ENCODE measurements at regions not wholly inside any gene's neighbourhood (a gene's known extent, or its start where the extent isn't known, plus 50 kb on each side); places are given as distances from the start of the nearest gene placed in this dataset.

- no peak for DNase-seq (ENCODE audit: low read depth)
- no peaks in the 10 kb centered on the region for H3K36me3 ChIP-seq (ENCODE audit: control insufficient read depth, insufficient read depth, low read length)
- H3K4me3 ChIP-seq (ENCODE audit: low read depth, low read length), result no peak overlapping the region
- H3K27me3 ChIP-seq (ENCODE audit: control insufficient read depth, insufficient read depth, low read length), result no peaks in the 10 kb centered on the region
- no peak for TF ChIP-seq CTCF (IDR thresholded peaks at IDR 0.05; ENCODE audit: insufficient read depth, low read length, poor library complexity, severe bottlenecking)
Measured at GRCh38 chr11:69419662-69420395, 61.6 kb upstream of the LINC01488 start.

- DNase-seq (ENCODE audit: low read depth), result no peak
- H3K4me3 ChIP-seq (ENCODE audit: low read depth, low read length), result no peak overlapping the region
- no peak for TF ChIP-seq CTCF (IDR thresholded peaks at IDR 0.05; ENCODE audit: insufficient read depth, low read length, poor library complexity, severe bottlenecking)
- H3K27me3 ChIP-seq (ENCODE audit: control insufficient read depth, insufficient read depth, low read length), result no peaks in the 10 kb centered on the region
- no peaks in the 10 kb centered on the region for H3K36me3 ChIP-seq (ENCODE audit: control insufficient read depth, insufficient read depth, low read length)
Measured at GRCh38 chr11:69422645-69423044, 58.8 kb upstream of the LINC01488 start.

DNA sequence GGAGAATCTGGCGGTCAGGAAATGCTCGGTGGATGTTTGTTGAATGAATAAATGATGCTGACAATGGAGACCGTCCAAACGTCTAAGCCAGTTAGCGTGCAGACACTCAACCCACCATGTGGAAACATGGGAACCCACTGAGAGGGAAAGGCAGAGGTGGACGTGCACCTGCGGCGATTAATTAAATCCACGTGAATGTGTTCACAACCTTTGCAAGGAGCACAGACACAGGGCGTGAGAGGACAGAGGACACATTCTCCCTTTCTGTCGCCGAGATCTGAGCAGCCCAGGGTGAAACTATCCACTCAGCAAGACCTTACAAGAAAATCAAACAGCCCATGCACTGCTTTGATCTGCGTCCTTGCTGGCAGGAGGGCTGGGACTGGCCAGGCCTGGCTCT is 58.3 kb upstream of the LINC01488 start:
- no peak for DNase-seq (ENCODE audit: low read depth)
- no peaks in the 10 kb centered on the region for H3K36me3 ChIP-seq (ENCODE audit: control insufficient read depth, insufficient read depth, low read length)
- H3K4me3 ChIP-seq (ENCODE audit: low read depth, low read length), result no peak overlapping the region
- TF ChIP-seq CTCF (IDR thresholded peaks at IDR 0.05; ENCODE audit: insufficient read depth, low read length, poor library complexity, severe bottlenecking), result no peak
- no peaks in the 10 kb centered on the region for H3K27me3 ChIP-seq (ENCODE audit: control insufficient read depth, insufficient read depth, low read length)

- DNase-seq (ENCODE audit: low read depth), result no peak
- no peak for TF ChIP-seq CTCF (IDR thresholded peaks at IDR 0.05; ENCODE audit: insufficient read depth, low read length, poor library complexity, severe bottlenecking)
- no peak overlapping the region for H3K4me3 ChIP-seq (ENCODE audit: low read depth, low read length)
Measured at GRCh38 chr11:69423611-69424385, 57.7 kb upstream of the LINC01488 start.

DNA sequence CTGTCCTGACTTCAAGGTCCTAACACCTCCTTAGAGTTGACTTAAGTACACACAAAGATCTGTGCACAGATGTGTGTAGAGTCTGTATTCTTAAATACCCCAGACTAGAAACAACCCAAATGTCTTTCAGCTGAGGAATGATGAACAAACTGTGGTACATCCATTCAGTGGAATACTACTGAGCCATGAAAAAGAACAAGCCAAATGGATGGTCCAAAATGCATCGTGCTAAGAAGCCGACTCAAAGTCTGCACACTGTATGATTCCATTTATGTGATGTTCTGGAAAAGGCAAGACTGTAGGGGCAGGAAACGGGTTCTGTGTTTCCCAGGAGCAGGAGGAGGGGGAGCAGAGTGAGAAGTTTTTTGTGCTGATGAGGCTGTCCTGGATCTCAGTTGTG is 56.7 kb upstream of the LINC01488 start:
- Histone ChIP-seq H3K27me3 (ENCODE audit: control insufficient read depth, insufficient read depth, low read length) (no peaks in the 10 kb centered on the region), H3K36me3 (ENCODE audit: control insufficient read depth, insufficient read depth, low read length) (no peaks in the 10 kb centered on the region), H3K4me3 (ENCODE audit: low read depth, low read length) (no peak overlapping the region)
- DNase-seq (ENCODE audit: low read depth), result no peak
- TF ChIP-seq CTCF (IDR thresholded peaks at IDR 0.05; ENCODE audit: insufficient read depth, low read length, poor library complexity, severe bottlenecking), result no peak

More at GRCh38 chr11:69423611-69424385, 57.7 kb upstream of the LINC01488 start:
- Histone ChIP-seq H3K27me3 (ENCODE audit: control insufficient read depth, insufficient read depth, low read length) (no peaks in the 10 kb centered on the region), H3K36me3 (ENCODE audit: control insufficient read depth, insufficient read depth, low read length) (no peaks in the 10 kb centered on the region)

All from kidney epithelial cell (primary cell).